Activated T-cell treated with anti-CD3 and anti-CD28 coated beads, Interleukin-2, amount 50 U/mL, for 4 hours (primary cell): ENCODE measurements at regions not wholly inside any gene's neighbourhood (a gene's known extent, or its start where the extent isn't known, plus 50 kb on each side); places are given as distances from the start of the nearest gene placed in this dataset.
"Not testable (repeated sequence)": the region's sequence is repeated elsewhere in the genome, so short reads cannot be mapped to it uniquely, and the experiment has no call there.

Experiments used
- ATAC-seq, 2 donors: fragments of 200-7000 bp; cut with Tn5 transposase; one replicate each; pipeline ENCODE4 v1.10.0; 2021
- DNase-seq: peaks from one replicate; pipeline ENCODE4 v3.0.0-alpha.2; 2020
- H3K27me3 Mint-ChIP-seq: one replicate; pipeline ENCODE4 v1.8.0; 2021; ENCODE audit warnings: low read depth, mixed read lengths
- H3K36me3 Mint-ChIP-seq: one replicate; pipeline ENCODE4 v1.8.0; 2022; ENCODE audit warnings: mixed read lengths; ENCODE audit not compliant: insufficient read depth
- H3K4me1 Mint-ChIP-seq: one replicate; pipeline ENCODE4 v1.8.0; 2021; ENCODE audit warnings: low read depth, mixed read lengths
- H3K4me3 Mint-ChIP-seq: one replicate; pipeline ENCODE4 v1.8.0; 2021; ENCODE audit warnings: mild to moderate bottlenecking, moderate library complexity, mixed read lengths
- H3K9me3 Mint-ChIP-seq: one replicate; pipeline ENCODE4 v1.8.0; 2021; ENCODE audit warnings: mixed read lengths

GRCh38 chr16:59854846-59855439 is 1120.8 kb upstream of the GOT2 start:
- no peaks in the 10 kb centered on the region for H3K36me3 Mint-ChIP-seq
- no peaks in the 10 kb centered on the region for H3K27me3 Mint-ChIP-seq
- no peaks in the 10 kb centered on the region for H3K4me1 Mint-ChIP-seq
- H3K9me3 Mint-ChIP-seq, result peaks cover 19% of the 10 kb centered on the region
- ATAC-seq (no peak), DNase-seq (no peak)
- H3K4me3 Mint-ChIP-seq, result no peak overlapping the region

- Mint-ChIP-seq H3K36me3 (no peaks in the 10 kb centered on the region), H3K9me3 (peaks cover 25% of the 10 kb centered on the region), H3K4me1 (no peaks in the 10 kb centered on the region), H3K4me3 (no peak overlapping the region), H3K27me3 (no peaks in the 10 kb centered on the region)
- DNase-seq, result no peak
- ATAC-seq, result no peak
Measured at GRCh38 chr16:59849716-59850115, 1115.6 kb upstream of the GOT2 start.

GRCh38 chr16:59848296-59848695 is 1114.2 kb upstream of the GOT2 start:
- DNase-seq, result no peak
- Mint-ChIP-seq H3K4me1 (no peaks in the 10 kb centered on the region), H3K27me3 (no peaks in the 10 kb centered on the region), H3K9me3 (peaks cover 28% of the 10 kb centered on the region), H3K36me3 (no peaks in the 10 kb centered on the region), H3K4me3 (no peak overlapping the region)
- ATAC-seq, result no peak

GRCh38 chr16:59840169-59840568 is 1106.1 kb upstream of the GOT2 start:
- peaks cover 36% of the 10 kb centered on the region for H3K9me3 Mint-ChIP-seq
- no peak overlapping the region for H3K4me3 Mint-ChIP-seq
- DNase-seq (no peak), ATAC-seq (no peak)
- H3K36me3 Mint-ChIP-seq, result no peaks in the 10 kb centered on the region
- no peaks in the 10 kb centered on the region for H3K4me1 Mint-ChIP-seq
- H3K27me3 Mint-ChIP-seq, result no peaks in the 10 kb centered on the region

GRCh38 chr16:59826767-59827166 is 1092.7 kb upstream of the GOT2 start:
- Mint-ChIP-seq H3K9me3 (peaks cover 13% of the 10 kb centered on the region), H3K27me3 (no peaks in the 10 kb centered on the region), H3K4me1 (no peaks in the 10 kb centered on the region), H3K36me3 (no peaks in the 10 kb centered on the region), H3K4me3 (no peak overlapping the region)
- DNase-seq, result no peak
- ATAC-seq, result no peak

GRCh38 chr16:59809488-59809887 is 1075.4 kb upstream of the GOT2 start:
- not testable (repeated sequence) for H3K27me3 Mint-ChIP-seq
- peaks cover 24% of the 10 kb centered on the region for H3K9me3 Mint-ChIP-seq

GRCh38 chr16:59783191-59783590 is 1049.1 kb upstream of the GOT2 start:
- no peaks in the 10 kb centered on the region for H3K4me1 Mint-ChIP-seq
- H3K27me3 Mint-ChIP-seq, result no peaks in the 10 kb centered on the region
- ATAC-seq (no peak), DNase-seq (no peak)
- peaks cover 49% of the 10 kb centered on the region for H3K9me3 Mint-ChIP-seq
- H3K4me3 Mint-ChIP-seq, result no peak overlapping the region
- no peaks in the 10 kb centered on the region for H3K36me3 Mint-ChIP-seq

More at GRCh38 chr16:59809488-59809887, 1075.4 kb upstream of the GOT2 start:
- not testable (repeated sequence) for H3K4me3 Mint-ChIP-seq, H3K4me1 Mint-ChIP-seq, ATAC-seq, H3K36me3 Mint-ChIP-seq, DNase-seq

- H3K9me3 Mint-ChIP-seq, result peaks cover 20% of the 10 kb centered on the region
- DNase-seq (no peak), ATAC-seq (no peak)
- H3K36me3 Mint-ChIP-seq, result no peaks in the 10 kb centered on the region
- H3K27me3 Mint-ChIP-seq, result no peaks in the 10 kb centered on the region
- no peaks in the 10 kb centered on the region for H3K4me1 Mint-ChIP-seq
- no peak overlapping the region for H3K4me3 Mint-ChIP-seq
Measured at GRCh38 chr16:59773330-59773729, 1039.2 kb upstream of the GOT2 start.

- Mint-ChIP-seq H3K4me3 (no peak overlapping the region), H3K4me1 (no peaks in the 10 kb centered on the region), H3K9me3 (peaks cover 26% of the 10 kb centered on the region), H3K36me3 (no peaks in the 10 kb centered on the region), H3K27me3 (no peaks in the 10 kb centered on the region)
- DNase-seq (no peak), ATAC-seq (no peak)
Measured at GRCh38 chr16:59759296-59759695, 1025.2 kb upstream of the GOT2 start.

DNA sequence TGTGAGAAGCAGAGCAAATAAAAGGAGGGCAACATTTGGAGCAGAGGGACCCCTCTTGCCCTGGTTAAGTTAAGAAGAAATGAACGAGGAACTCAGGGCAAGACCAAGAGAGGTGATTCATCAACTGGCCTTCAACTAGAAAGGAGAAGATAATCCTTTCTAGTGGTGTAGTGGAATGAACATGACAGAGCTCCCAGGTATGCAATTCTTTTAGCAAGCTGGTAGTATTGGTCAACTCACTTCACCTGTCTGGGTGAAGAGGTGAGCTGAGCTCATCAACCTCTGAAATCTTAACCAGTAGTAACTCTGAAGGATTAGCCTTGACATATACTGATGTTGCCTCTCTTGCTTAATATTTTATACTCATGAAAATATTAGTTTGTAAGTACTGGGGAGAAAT is 1024.7 kb upstream of the GOT2 start:
- H3K4me3 Mint-ChIP-seq, result no peak overlapping the region
- no peaks in the 10 kb centered on the region for H3K36me3 Mint-ChIP-seq
- peaks cover 26% of the 10 kb centered on the region for H3K9me3 Mint-ChIP-seq
- DNase-seq (no peak), ATAC-seq (no peak)
- H3K4me1 Mint-ChIP-seq, result no peaks in the 10 kb centered on the region
- no peaks in the 10 kb centered on the region for H3K27me3 Mint-ChIP-seq

DNA sequence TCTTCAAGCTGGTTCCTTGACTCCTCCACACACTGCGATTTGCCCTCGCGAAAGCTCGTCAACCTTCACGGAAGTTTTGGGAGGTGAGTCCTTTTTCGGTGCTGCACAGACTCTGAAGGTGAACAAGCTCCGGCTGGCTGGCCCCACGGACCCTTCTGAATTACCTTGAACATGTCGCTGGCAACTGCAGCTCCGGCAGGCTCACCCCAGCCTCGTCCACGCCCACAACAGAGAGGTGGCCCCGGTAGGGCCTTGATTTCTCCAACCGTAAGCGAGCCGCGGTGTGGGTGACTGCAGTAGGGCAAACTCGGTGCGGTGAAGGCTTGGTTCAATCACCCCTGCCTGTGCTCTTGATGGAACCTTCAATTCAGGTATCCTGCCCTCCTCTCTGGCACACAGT is 1020.7 kb upstream of the GOT2 start:
- no peak for DNase-seq
- Mint-ChIP-seq H3K4me3 (no peak overlapping the region), H3K36me3 (no peaks in the 10 kb centered on the region), H3K27me3 (no peaks in the 10 kb centered on the region), H3K4me1 (no peaks in the 10 kb centered on the region), H3K9me3 (peaks cover 19% of the 10 kb centered on the region)
- ATAC-seq, result no peak

DNA sequence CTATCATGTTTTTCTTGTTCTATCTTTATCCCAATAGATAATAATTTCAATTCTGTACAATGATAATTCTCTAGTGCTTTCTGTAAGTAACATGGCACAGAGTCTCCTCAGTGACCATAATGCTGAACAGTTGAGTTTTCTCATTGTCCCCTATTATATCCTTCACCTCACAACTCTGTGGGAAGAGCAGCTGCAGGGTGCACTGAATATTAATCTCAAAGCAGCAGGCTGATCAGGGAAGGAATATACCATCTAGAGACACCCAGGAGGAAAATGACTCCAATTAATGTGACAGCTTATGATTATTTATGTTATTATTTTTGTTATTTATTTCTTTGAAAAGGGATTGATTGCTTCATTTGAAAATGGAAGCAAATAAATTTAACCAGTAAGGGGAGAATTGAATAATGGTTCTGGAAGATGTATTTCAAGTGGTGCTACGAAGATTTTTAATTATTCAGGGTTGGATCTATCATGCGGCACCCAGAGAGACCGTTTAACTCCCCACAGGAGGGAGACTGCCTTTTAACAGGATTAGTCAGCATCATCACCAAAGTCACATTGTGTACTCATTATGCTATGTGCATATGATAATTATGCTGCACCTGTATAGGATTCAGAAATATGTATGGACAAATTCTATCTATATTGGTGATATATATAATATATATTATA is 1015.7 kb upstream of the GOT2 start:
- no peak for ATAC-seq
- Mint-ChIP-seq H3K4me1 (no peaks in the 10 kb centered on the region), H3K4me3 (no peak overlapping the region), H3K36me3 (no peaks in the 10 kb centered on the region), H3K27me3 (no peaks in the 10 kb centered on the region), H3K9me3 (peaks cover 18% of the 10 kb centered on the region)
- DNase-seq, result no peak

DNA sequence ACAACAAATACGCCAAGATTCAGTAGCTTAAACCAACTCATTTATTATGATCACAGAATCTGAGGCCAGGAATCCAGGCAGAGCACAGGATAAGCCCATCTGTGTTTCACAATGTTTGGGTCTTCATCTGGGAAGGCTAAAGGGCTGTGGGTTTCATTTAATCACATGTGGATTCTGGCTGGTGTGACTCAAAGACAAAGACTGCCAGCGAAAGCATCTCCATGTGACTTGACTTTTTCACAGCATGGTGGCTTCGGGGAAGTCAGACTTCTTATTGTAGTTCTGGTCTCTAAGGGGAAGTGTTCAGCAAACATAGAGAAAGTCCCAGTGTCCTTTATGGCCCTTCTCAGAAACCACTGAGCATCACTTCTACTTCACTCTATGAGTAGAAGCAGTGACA is 1014.4 kb upstream of the GOT2 start:
- Mint-ChIP-seq H3K36me3 (no peaks in the 10 kb centered on the region), H3K4me1 (no peaks in the 10 kb centered on the region), H3K4me3 (no peak overlapping the region), H3K27me3 (no peaks in the 10 kb centered on the region), H3K9me3 (peaks cover 18% of the 10 kb centered on the region)
- DNase-seq (no peak), ATAC-seq (no peak)

DNA sequence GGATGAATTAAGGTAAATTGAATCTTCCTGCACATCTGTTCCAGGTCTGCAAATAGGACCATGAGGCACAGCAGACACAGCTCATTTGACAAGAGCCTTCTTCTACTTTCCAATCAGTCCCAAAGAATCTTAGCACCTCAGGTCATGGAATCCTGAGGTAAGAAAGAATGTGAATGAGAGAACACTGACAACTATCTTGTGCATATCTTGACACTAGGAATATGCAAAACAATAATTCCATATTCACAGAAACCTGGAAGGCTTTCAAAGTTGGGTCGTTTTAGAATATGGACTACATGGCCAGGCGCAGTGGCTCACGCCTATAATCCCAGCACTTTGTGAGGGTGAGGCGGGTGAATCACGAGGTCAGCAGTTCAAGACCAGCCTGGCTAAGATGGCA is 1009.4 kb upstream of the GOT2 start:
- H3K4me1 Mint-ChIP-seq, result no peaks in the 10 kb centered on the region
- no peak overlapping the region for H3K4me3 Mint-ChIP-seq
- peaks cover 20% of the 10 kb centered on the region for H3K9me3 Mint-ChIP-seq
- DNase-seq (no peak), ATAC-seq (no peak)
- H3K27me3 Mint-ChIP-seq, result no peaks in the 10 kb centered on the region
- no peaks in the 10 kb centered on the region for H3K36me3 Mint-ChIP-seq

DNA sequence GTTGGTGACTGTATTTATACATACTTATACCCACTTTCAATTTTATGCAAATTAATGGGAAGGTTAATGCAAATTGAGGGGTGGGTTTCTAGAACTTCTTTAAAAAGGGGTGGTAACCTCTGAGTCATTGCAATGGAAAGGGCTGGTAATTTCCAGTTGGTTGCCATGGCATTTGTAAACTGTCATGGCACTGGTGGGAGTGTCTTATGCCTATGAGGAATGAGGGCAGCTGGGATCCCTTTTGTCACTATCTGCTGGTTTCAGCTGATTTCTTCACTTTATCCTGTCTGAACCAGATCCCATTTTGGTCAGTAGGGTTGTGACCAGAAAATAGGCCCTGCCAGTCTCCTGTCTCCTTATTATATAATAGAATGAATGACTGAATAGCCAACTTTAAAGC is 1006.7 kb upstream of the GOT2 start:
- no peak for ATAC-seq
- Mint-ChIP-seq H3K27me3 (no peaks in the 10 kb centered on the region), H3K4me1 (no peaks in the 10 kb centered on the region), H3K4me3 (no peak overlapping the region), H3K9me3 (peaks cover 23% of the 10 kb centered on the region), H3K36me3 (no peaks in the 10 kb centered on the region)
- no peak for DNase-seq
